Neural cell (in vitro differentiated cells): ENCODE measurements at regions not wholly inside any gene's neighbourhood (a gene's known extent, or its start where the extent isn't known, plus 50 kb on each side); places are given as distances from the start of the nearest gene placed in this dataset.

Source experiments
- H2AFZ ChIP-seq: fragments of 200-600, 300-800 bp; sonication (generic), shearing (Covaris generic); 2 replicates; pipeline ENCODE4 v1.6.0; 2014; ENCODE audit warnings: low read depth, mild to moderate bottlenecking, antibody characterized with exemption, low read length, moderate library complexity
- H3F3A ChIP-seq: fragments of 200-600 bp; shearing (Covaris generic); 2 replicates; pipeline ENCODE4 v1.6.1; 2016; ENCODE audit warnings: mild to moderate bottlenecking, moderate library complexity, mixed read lengths, antibody characterized with exemption, low read length; ENCODE audit not compliant: insufficient read depth, poor library complexity, severe bottlenecking
- H3K27ac ChIP-seq: fragments of 200-600, 300-800 bp; sonication (generic), shearing (Covaris generic); 2 replicates; pipeline ENCODE4 v1.5.1; 2014; ENCODE audit warnings: mild to moderate bottlenecking, low read length, moderate library complexity
- H3K27me3 ChIP-seq: fragments of 300-800, 200-600 bp; sonication (generic), shearing (Covaris generic); 2 replicates; pipeline ENCODE4 v1.6.0; 2014; ENCODE audit warnings: mild to moderate bottlenecking, low read depth, low read length, moderate library complexity; ENCODE audit not compliant: insufficient read depth
- H3K36me3 ChIP-seq: fragments of 300-800, 200-600 bp; sonication (generic), shearing (Covaris generic); 2 replicates; pipeline ENCODE4 v1.5.1; 2014; ENCODE audit warnings: mild to moderate bottlenecking, antibody characterized with exemption, low read length, moderate library complexity; ENCODE audit not compliant: insufficient read depth
- H3K4me2 ChIP-seq: fragments of 300-800, 200-600 bp; sonication (generic), shearing (Covaris generic); 2 replicates; pipeline ENCODE4 v1.6.0; 2014; ENCODE audit warnings: mild to moderate bottlenecking, low read length
- H3K4me3 ChIP-seq: fragments of 300-800, 200-600 bp; sonication (generic), shearing (Covaris generic); 2 replicates; pipeline ENCODE4 v1.5.1; 2014; ENCODE audit warnings: mild to moderate bottlenecking, low read length, moderate library complexity
- H3K79me2 ChIP-seq: fragments of 200-600 bp; shearing (Covaris generic); replicated peaks from 2 replicates; pipeline ENCODE4 v1.6.0; 2014; ENCODE audit warnings: mild to moderate bottlenecking, low read length, moderate library complexity; ENCODE audit not compliant: insufficient read depth
- H3K9ac ChIP-seq: fragments of 300-800, 200-600 bp; sonication (generic), shearing (Covaris generic); 2 replicates; pipeline ENCODE4 v1.6.1; 2016; ENCODE audit warnings: mild to moderate bottlenecking, low read length, mixed read lengths
- H3K9me2 ChIP-seq: fragments of 200-600 bp; shearing (Covaris generic); 2 replicates; pipeline ENCODE4 v1.6.1; 2016; ENCODE audit warnings: mild to moderate bottlenecking, low read length, mixed read lengths; ENCODE audit not compliant: insufficient read depth
- H3K9me3 ChIP-seq: fragments of 200-600, 300-800 bp; sonication (generic), shearing (Covaris generic); 2 replicates; pipeline ENCODE4 v1.6.1; 2016; ENCODE audit warnings: mild to moderate bottlenecking, mixed run types, low read length, moderate library complexity, mixed read lengths
- H4K20me1 ChIP-seq: fragments of 200-600 bp; shearing (Covaris generic); 2 replicates; pipeline ENCODE4 v1.6.1; 2016; ENCODE audit warnings: mild to moderate bottlenecking, mixed run types; ENCODE audit not compliant: insufficient read depth
- EP300 ChIP-seq: fragments of 450-650 bp; conservative IDR thresholded peaks from 2 replicates; pipeline ENCODE4 v1.6.1; 2014; ENCODE audit warnings: antibody characterized with exemption, mild to moderate bottlenecking, moderate library complexity; ENCODE audit not compliant: poor library complexity, severe bottlenecking
- EZH2 ChIP-seq: fragments of 200-600, 300-800 bp; shearing (Covaris generic), sonication (generic); IDR thresholded peaks from 2 replicates; pipeline ENCODE4 v1.6.1; 2014; ENCODE audit warnings: antibody characterized with exemption, low read length, borderline replicate concordance, mild to moderate bottlenecking; ENCODE audit not compliant: insufficient read depth, poor library complexity, severe bottlenecking
- MXI1 ChIP-seq: fragments of 450-650 bp; conservative IDR thresholded peaks from 2 replicates; pipeline ENCODE4 v1.6.1; 2014; ENCODE audit warnings: antibody characterized with exemption, mild to moderate bottlenecking; ENCODE audit not compliant: poor library complexity, severe bottlenecking
- POLR2AphosphoS5 ChIP-seq: IDR thresholded peaks from 2 replicates; pipeline ENCODE4 v1.6.1; 2012
- RAD21 ChIP-seq: fragments of 450-650 bp; conservative IDR thresholded peaks from 2 replicates; pipeline ENCODE4 v1.6.1; 2014; ENCODE audit warnings: antibody characterized with exemption, mild to moderate bottlenecking, moderate library complexity
- SMC3 ChIP-seq: fragments of 450-650 bp; conservative IDR thresholded peaks from 2 replicates; pipeline ENCODE4 v1.6.1; 2014; ENCODE audit warnings: antibody characterized with exemption, mild to moderate bottlenecking, moderate library complexity; ENCODE audit not compliant: poor library complexity
- TAF1 ChIP-seq: IDR thresholded peaks from 2 replicates; pipeline ENCODE4 v1.6.1; 2012; ENCODE audit warnings: low read depth
- TF ChIP-seq, protein P1 (sequence below): IDR thresholded peaks from 2 replicates; pipeline ENCODE4 v1.6.1; 2012; ENCODE audit warnings: borderline replicate concordance
- TF ChIP-seq, protein P2 (sequence below): fragments of 450-650 bp; IDR thresholded peaks from 2 replicates; pipeline ENCODE4 v1.5.1; 2014; ENCODE audit warnings: antibody characterized with exemption, mild to moderate bottlenecking, moderate library complexity; ENCODE audit not compliant: poor library complexity, severe bottlenecking

DNA sequence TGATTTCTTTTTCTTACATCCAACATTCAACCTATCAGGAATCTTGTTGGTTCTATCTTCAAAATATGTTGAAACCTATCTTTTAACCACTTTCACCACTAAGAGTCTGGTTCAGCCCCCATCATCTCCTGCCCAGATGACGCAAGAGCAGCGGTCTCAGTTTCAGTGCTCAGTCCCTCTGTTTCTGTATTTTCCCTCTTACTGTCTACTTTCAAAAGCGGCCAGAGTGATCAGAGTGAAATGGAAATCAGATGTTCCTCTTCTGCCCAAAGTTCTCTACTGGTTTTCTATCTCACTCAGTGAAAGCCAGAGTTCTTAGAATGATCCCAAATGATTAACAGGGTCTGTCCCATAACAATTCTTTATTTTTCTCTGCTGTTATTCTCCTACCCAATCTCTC lies 147.9 kb upstream of the PDE7B start:
- TF ChIP-seq SMC3 = no peak
- no peak for TF ChIP-seq RAD21
- no peak for TF ChIP-seq MXI1
- no peak for TF ChIP-seq EZH2
- TF ChIP-seq, protein P1, sequence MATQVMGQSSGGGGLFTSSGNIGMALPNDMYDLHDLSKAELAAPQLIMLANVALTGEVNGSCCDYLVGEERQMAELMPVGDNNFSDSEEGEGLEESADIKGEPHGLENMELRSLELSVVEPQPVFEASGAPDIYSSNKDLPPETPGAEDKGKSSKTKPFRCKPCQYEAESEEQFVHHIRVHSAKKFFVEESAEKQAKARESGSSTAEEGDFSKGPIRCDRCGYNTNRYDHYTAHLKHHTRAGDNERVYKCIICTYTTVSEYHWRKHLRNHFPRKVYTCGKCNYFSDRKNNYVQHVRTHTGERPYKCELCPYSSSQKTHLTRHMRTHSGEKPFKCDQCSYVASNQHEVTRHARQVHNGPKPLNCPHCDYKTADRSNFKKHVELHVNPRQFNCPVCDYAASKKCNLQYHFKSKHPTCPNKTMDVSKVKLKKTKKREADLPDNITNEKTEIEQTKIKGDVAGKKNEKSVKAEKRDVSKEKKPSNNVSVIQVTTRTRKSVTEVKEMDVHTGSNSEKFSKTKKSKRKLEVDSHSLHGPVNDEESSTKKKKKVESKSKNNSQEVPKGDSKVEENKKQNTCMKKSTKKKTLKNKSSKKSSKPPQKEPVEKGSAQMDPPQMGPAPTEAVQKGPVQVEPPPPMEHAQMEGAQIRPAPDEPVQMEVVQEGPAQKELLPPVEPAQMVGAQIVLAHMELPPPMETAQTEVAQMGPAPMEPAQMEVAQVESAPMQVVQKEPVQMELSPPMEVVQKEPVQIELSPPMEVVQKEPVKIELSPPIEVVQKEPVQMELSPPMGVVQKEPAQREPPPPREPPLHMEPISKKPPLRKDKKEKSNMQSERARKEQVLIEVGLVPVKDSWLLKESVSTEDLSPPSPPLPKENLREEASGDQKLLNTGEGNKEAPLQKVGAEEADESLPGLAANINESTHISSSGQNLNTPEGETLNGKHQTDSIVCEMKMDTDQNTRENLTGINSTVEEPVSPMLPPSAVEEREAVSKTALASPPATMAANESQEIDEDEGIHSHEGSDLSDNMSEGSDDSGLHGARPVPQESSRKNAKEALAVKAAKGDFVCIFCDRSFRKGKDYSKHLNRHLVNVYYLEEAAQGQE = no peak
- TF ChIP-seq POLR2AphosphoS5 = no peak
- no peak for TF ChIP-seq EP300
- TF ChIP-seq TAF1 = no peak
- TF ChIP-seq, protein P2, sequence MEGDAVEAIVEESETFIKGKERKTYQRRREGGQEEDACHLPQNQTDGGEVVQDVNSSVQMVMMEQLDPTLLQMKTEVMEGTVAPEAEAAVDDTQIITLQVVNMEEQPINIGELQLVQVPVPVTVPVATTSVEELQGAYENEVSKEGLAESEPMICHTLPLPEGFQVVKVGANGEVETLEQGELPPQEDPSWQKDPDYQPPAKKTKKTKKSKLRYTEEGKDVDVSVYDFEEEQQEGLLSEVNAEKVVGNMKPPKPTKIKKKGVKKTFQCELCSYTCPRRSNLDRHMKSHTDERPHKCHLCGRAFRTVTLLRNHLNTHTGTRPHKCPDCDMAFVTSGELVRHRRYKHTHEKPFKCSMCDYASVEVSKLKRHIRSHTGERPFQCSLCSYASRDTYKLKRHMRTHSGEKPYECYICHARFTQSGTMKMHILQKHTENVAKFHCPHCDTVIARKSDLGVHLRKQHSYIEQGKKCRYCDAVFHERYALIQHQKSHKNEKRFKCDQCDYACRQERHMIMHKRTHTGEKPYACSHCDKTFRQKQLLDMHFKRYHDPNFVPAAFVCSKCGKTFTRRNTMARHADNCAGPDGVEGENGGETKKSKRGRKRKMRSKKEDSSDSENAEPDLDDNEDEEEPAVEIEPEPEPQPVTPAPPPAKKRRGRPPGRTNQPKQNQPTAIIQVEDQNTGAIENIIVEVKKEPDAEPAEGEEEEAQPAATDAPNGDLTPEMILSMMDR = no peak
- Histone ChIP-seq H3K9ac (no peak overlapping the region), H3K27ac (no peak overlapping the region), H3K27me3 (peaks cover 18% of the 10 kb centered on the region), H3F3A (no peaks in the 10 kb centered on the region), H3K9me3 (no peaks in the 10 kb centered on the region), H3K9me2 (no peaks in the 10 kb centered on the region), H4K20me1 (no peaks in the 10 kb centered on the region), H3K4me3 (no peak overlapping the region), H3K79me2 (no peaks in the 10 kb centered on the region), H3K4me2 (no peak overlapping the region), H3K36me3 (no peaks in the 10 kb centered on the region), H2AFZ (no peak overlapping the region)

DNA sequence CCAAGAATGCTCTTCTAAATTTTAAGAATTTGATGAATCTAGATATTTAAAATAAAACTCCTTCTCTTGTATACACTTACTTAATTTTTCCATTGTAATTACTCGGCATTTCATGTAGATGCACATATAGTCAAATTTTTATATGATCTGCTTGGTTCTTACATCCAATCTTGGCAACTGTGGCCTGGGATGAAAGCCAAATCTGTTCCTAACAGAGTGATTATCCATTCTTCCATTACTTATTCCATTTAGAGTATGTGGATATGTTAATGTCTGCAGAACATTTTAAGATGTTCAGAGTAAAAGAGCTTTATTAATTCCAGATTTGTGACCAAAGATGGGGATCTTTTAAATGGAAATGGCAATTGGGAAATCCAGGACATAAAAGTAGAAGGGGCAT lies 144.1 kb upstream of the PDE7B start:
- Histone ChIP-seq H3K4me3 (no peak overlapping the region), H3K9me2 (no peaks in the 10 kb centered on the region), H3K9ac (no peak overlapping the region), H3K79me2 (no peaks in the 10 kb centered on the region), H3K4me2 (no peak overlapping the region), H2AFZ (no peak overlapping the region), H4K20me1 (no peaks in the 10 kb centered on the region), H3K36me3 (no peaks in the 10 kb centered on the region), H3F3A (no peaks in the 10 kb centered on the region), H3K27me3 (peaks cover 35% of the 10 kb centered on the region), H3K27ac (no peak overlapping the region), H3K9me3 (no peaks in the 10 kb centered on the region)
- TF ChIP-seq POLR2AphosphoS5 (no peak), SMC3 (no peak), TAF1 (no peak), EP300 (no peak), EZH2 (no peak), RAD21 (no peak), MXI1 (no peak)
- TF ChIP-seq, protein P2 = no peak
- TF ChIP-seq, protein P1 = no peak
